HG02885 (cell line): ENCODE measurements at regions not wholly inside any gene's neighbourhood (a gene's known extent, or its start where the extent isn't known, plus 50 kb on each side); places are given as distances from the start of the nearest gene placed in this dataset.
"Not testable (repeated sequence)": the region's sequence is repeated elsewhere in the genome, so short reads cannot be mapped to it uniquely, and the experiment has no call there.

ENCODE experiments used
- ATAC-seq: cut with Tn5 transposase; IDR thresholded peaks from one replicate; pipeline ENCODE4 v1.9.1; 2021; ENCODE audit warnings: mild to moderate bottlenecking; ENCODE audit not compliant: unreplicated experiment, poor library complexity

DNA sequence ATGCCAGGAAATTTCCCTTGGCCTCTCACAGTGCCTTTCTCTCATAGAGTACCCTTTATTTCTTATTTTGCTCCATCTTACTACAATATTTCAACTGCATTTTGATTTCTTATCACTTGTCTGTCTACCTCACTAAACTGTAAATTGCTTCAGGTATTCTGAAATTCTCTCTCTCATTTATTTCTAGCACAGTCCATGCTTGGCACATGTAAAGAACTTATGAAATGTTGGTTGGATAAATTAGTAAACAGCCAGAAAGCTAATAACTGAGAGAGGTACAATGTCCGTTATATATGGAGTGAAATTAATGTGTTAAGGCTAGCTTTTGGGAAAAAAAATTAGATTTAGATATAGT is 138.3 kb upstream of the RFC3 start:
- no peak for ATAC-seq

DNA sequence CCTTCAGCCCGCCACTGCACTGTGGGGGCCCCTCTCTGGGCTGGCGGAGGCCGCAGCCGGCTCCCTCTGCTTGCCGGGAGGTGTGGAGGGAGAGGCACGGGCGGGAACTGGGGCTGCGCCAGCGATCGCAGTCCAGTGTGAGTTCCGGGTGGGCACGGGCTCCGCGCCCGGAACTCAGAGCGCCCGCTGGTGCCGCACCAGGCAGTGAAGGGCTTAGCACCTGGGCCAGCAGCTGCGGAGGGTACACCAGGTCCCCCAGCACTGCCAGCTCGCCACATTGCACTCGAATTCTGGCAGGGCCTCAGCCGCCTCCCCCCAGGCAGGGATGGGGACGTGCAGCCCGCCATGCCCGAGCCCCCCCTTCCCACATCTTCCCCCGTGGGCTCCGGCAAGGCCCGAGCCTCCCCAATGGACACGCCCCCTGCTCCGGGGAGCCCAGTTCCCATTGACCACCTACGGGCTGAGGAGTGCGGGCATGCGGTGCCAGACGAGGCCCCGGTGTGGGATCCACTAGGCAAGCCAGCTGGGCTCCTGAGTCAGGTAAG is 135.9 kb upstream of the RFC3 start:
- ATAC-seq = no peak

DNA sequence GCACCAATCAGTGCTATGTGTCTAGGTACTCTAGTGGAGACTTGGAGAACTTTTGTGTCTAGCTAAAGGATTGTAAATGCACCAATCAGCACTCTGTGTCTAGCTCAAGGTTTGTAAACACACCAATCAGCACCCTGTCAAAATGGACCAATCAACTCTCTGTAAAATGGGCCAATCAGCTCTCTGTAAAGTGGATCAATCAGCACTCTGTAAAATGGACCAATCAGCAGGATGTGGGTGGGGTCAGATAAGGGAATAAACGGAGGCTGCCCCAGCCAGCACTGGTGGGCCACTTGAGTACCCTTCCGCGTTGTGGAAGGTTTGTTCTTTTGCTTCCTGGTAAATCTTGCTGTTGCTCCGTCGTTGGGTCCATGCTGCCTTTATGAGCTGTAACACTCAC is 135.3 kb upstream of the RFC3 start:
- ATAC-seq = not testable (repeated sequence)

DNA sequence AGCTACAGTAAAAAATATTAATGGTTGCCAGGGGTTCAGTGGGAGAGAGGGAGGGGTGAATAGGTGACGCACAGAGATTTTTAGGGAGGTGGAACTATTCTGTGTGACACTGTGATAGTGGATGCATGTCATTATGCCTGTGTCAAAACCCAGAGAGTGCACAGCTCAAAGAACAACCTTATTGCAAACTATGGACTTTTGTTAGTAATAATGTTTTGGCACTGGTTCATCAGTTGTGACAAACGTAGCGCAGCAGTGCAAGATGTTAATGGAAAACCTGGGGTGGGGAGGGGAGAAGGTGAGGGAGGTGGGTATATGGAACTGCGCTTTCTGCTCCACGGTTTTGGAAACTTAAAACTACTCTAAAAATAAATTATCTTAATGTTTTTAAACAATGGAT is 134.6 kb upstream of the RFC3 start:
- no peak for ATAC-seq

DNA sequence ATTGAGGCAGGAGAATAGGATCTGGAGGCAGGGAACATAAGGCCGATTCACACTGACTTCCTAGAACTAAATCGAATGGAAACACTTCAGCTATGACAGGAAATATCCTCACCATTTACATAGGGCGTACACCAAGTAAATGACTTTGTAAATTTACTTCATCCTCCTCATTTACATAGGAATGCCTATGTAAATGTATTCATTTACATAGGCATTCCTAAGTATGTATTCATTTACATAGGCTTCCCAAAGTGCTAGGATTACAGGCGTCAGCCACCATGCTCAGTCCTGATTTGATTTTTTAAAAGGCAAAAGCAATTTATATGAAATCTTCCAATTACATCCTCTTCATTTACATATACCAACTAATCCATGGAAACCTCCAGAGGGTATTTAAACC is 133.1 kb upstream of the RFC3 start:
- no peak for ATAC-seq

DNA sequence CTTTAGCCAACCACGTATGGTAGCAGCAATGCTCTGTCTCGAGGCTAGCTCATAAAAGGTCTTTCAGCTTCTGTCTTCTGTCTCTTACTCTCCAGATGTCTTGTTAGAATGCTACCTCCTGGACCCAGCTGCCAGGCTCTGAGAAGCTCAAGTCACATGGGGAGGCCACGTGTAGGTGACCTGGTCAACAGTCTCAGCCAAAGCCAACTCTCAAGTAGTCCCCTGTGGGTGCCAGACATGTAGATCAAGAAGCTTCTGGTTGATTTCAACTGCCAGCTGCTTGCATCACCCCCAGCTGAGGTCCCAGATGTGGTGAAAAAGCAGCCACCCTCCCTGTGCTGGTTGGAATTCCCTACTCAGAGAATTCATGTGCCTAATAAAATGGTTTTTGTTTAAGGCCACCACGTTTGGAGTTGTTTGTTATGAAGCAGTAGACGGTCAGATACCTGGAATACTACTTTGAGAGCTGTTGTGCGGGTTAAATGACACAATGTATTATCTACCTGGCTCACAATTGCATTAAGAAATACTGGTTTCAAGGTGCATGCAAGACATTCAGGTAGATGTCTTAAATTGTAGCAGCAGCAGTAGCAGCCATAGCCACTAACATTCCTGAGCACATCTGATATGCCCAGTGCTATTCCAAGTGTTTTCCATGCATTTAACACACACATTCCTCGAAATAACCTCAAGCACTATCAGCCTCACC is 131.0 kb upstream of the RFC3 start:
- ATAC-seq = no peak

DNA sequence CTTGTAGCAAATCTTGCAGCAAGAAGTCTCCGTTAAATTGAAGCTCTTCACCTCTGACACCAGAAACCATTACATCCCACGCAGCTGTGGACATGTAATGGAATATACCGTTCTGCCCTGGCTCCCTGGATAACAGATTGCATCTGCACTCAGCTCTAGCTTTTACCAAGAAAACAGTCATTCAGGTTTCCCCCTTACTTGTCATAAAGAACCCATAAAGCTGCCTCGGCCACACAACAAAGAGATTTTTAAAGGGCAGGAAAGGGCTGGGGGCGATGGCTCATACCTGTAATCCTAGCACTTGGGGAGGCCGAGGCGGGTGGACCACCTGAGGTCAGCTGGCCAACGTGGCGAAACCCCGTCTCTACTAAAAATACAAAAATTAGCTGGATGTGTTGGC is 127.6 kb upstream of the RFC3 start:
- ATAC-seq = no peak

DNA sequence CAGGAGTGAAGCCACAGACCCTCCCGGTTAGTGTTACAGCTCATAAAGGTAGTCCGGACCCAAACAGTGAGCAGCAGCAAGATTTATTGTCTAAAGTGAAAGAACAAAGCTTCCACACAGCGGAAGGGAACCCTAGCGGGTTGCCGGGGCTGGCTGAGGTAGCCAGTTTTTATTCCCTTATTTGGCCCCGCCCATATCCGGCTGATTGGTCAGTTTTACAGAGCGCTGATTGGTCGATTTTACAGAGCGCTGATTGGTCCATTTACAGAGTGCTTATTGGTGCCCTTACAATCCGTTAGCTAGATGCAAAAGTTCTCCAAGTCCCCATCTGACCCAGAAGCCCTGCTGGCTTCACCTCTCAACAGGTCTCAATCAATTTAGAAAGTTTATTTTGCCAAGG is 126.0 kb upstream of the RFC3 start:
- no peak for ATAC-seq

DNA sequence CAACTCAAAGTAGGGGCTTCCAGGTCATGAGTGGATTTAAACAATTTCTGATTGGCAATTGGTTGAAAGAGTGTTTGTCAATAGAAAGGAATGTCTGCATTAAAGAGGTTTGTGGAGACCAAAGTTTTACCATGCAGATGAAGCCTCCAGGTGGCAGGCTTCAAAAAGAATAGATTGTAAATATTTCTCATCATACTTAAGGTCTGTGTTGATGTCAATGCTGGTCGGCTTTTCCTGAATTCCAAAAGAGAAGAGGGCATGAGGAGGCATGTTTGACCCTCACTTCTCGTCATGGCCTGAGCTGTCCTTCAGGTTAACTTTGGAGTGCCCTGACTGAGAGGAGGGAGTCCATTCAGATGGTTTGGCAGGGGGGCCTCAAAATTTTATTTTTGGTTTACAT is 125.4 kb upstream of the RFC3 start:
- no peak for ATAC-seq

DNA sequence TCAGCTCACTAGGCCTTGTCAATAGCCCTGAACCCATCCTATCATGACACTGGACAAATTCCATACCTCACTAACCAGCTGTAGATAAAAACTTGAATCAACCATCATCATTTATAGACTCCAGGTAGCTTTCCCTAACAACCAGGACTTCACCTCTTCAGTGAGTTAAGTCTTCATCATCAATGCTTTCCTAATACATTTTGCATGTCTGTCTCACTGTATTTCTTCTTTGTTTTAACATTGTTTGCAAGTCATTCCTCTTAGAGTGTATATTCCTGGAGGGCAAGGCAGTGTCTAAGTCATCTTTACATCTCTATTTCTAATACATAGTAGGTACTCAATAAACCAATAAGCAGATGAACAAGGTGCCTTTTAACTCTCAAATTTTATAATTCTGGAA is 123.4 kb upstream of the RFC3 start:
- no peak for ATAC-seq

DNA sequence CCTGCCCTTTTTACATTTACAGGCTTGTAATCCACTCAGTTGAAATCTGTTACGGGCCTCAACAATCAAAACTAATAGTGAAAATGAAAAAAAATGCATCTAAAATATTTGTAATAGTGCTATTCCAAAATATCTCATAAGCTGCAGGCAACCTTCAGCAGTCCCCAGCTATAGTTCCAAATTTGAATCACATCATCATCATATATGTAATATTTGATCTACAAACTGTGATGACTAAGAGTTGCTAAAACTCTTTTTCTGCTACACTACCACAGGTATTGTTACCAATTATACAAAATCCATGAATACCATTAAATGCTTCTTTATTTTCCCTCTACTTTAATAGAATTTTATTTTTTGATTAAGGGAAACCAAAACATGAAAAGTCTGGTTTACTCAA is 121.4 kb upstream of the RFC3 start:
- no peak for ATAC-seq

DNA sequence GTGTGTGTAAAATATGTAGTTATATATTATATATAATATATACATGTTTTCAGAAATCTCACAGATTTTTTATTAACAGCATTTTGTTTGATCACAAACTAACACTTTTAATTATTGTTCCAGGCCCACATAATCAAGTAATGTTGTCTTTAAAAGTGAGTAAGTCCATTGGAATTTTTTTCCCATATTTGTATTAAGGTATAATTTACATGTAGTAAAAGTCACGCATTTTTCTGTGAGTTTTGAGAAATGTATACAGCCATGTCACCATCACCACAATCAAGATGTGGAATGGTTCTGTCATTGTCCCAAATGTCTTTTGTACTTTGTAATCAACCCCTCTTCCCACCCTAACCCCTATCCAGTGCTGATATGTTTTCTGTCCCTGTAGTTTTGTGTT is 120.0 kb upstream of the RFC3 start:
- no peak for ATAC-seq

DNA sequence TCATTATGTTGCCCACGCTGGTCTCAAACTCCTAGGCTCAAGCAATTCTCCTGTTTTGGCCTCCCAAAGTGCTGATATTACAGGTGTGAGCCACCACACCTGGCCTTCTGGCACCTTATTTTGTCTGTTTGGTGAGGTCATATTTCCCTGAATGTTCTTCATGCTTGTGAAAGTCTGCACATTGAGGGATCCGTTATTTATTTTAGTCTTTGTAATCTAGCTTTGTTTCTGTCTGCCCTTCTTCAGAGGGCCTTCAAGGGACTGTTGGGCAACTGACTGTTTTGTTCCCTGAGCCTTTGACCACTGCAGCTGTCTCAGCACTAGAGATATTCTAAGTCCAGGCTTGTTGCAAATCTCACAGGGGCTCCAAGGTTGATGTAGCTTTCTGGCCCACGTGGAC is 110.5 kb upstream of the RFC3 start:
- no peak for ATAC-seq

DNA sequence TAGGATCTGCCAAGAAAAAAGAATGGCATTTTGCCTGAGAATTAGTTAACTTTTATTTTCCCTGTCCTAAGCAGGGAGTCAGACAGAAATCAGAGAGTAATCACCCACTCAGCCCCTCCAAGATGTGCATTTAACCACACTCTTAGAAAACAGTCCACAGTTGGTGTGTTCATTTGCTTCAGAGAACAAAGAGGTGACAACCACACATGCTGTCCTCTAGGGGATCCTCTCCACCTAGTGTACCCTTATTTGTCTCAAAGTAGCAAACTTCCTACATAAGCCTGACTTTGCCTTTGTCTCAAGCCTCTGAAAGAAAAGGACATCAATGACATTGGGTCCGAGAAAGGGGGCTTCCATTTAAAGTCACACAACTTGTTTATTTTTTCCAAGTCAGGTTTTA is 107.0 kb upstream of the RFC3 start:
- no peak for ATAC-seq

DNA sequence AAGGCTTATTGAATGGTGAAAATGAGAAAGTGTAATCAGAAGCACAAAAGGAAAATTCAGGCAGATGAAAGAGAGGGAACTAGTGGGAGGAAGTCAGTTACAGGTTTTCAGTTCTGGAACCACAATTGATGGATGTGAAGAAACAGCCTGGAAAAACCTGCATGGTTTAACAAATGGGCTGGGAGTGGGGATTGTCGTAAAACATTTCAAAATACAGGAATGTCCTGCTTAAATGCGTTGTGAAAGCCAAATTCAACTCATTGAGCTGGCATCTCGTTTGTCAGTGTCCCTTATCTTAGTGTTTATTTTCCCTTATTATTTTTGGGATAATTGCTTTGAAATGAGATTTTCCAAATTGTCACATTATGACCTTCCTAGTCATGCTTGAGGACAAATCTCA is 106.5 kb upstream of the RFC3 start:
- ATAC-seq = no peak

DNA sequence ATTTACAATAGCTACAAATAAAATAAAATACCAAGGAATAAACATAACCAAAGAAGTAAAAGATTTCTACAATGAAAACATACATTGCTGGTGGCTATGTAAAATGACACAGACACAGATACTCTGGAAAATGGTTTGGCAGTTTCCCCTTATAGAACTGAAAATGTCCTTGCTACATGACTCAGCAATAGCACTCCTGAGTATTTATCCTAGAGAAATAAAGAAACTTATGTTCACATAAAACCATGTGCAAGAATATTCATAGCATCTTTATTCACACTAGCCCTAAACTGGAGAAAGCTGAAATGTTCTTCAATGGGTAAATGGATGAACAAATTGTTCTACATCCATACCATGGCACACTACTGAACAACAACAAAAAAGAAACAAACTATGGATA is 100.2 kb upstream of the RFC3 start:
- no peak for ATAC-seq

DNA sequence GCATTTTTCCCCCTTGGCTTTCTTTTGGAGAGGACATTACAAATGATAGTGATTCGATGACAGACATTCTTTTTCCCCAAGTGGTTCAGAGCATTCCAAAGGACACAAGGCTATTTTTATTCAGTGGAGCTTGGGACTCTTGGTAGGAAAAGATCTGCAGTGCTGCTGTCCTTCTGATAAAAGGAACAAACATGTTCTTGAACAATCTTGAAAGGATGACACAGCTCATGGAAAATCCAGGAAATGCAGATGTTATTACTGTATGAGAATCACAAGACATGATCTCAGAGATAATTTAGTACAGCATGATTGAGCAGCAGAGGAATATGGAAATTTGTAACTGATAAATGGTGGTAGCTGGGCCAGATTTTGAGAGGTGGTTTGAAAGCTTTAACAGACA is 96.2 kb upstream of the RFC3 start:
- no peak for ATAC-seq

DNA sequence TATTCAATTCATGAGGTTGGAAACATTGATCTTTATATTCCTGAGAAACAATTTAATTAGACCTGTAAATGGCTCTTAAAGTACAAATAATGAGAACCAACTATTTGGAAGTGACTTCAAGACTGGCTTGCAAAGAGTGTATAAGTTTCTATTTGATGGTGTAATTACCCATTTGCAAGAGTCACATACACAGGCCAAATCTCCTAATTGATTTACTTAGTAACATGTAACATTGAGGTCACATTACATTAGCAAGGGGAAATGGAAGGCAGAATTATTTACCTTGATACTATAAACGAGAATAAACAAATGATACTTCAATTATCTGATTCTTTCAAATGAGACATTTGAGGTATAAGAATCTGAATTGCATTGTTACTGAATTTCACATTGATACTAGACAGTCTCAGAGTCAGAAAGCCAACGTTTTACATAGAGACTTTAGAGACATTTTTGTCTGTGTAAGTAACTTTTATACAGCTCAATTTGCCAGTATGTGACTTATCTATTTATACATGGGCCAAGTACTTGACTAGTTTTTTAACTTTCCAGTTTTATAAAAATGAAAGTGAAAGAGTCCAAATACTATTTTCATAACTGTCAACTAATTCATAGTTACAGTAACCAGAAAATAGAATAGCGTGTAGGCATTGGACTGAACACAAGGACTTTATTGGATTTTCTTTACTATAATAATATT is 95.6 kb upstream of the RFC3 start:
- no peak for ATAC-seq

DNA sequence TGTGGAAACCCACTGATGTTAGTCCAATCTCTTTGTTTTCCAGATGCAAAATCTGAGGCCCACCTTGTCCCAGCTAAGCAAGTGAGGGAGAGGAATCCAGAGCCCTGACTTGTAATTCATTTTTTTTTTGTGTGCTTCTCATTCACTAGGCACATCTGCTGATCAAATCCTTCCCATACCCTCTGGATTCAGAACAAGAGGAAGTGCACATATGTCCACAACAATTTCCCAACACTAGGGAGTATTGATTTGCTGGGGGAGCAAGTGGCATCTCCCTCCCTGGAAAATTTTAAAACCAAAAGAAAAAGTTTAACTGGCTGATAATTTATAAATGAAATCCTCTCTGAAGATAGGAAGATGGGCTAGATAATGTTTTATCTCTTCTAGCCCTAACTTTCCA is 94.6 kb upstream of the RFC3 start:
- no peak for ATAC-seq

DNA sequence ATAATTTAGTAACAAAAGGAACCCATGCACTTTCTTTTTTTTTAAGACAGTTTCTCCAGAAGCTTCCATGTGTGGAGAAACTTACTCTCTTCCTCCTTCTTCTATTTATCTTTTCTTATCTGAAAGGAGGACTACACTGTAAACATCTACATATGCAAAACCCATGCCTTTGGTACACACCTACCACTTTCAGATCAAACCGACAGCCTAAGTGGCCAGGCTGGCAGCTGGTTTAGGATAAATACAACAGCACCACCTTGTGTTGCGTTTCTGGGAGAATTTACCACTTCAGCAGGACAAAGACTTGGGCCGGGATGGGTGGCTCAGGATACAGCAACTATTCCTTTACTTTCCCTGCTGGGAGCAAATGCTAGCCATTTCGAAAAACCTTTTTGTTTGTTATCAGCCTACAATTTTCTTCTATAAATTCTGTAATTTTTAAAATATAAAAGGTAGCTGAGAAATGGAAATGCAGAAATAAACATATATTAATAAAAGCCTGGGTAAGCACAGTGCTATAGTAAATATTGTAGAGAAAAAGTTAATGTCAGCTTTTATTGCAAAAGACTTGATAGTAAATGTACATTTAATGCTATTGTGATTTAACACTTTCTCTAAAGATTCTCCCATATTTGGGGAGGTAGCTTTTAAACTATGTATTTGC is 94.0 kb upstream of the RFC3 start:
- peak; percentile 64 for ATAC-seq

DNA sequence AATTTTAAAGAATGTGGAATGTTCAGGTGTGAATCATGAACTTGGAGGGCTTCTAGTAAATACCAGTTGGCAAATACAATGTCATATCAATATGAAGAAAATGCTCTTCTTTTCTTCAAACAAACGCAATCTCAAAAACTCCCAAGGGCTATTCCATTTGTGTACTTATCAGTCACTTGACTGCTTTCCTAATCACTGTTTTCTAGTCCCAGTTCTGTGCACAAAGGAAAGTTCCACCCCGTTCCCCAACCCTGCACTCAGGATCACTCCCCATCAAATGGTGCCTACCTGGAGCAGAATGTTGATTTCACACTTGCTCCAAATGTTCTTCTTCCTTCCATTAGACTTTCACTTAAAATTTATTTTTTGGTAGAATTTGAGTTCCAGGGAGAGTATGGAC is 92.6 kb upstream of the RFC3 start:
- no peak for ATAC-seq
